MCF 10A (cell line): ENCODE measurements at regions not wholly inside any gene's neighbourhood (a gene's known extent, or its start where the extent isn't known, plus 50 kb on each side); places are given as distances from the start of the nearest gene placed in this dataset.

Experiments
- BruUV-seq: library from RNA; stranded (reverse); fragments of 400-500 nt; replicated peaks from 2 replicates; lab custom pipeline; 2021; lab: Mats Ljungman, UMichigan
- CTCF ChIA-PET: fragments of 300-600 bp; sonication (Branson Sonifier 250); formaldehyde crosslinking; extraction: SDS; loops from one replicate; lab custom pipeline; 2021; ENCODE audit warnings: antibody characterized with exemption, inconsistent platforms; lab: Yijun Ruan, JAX
- POLR2A ChIA-PET: fragments of 300-600, 350-650 bp; sonication (Branson Sonifier 250); formaldehyde crosslinking; extraction: SDS; loops from one replicate; lab custom pipeline; 2020; ENCODE audit warnings: antibody characterized with exemption, inconsistent platforms; lab: Yijun Ruan, JAX
- DNase-seq: peaks from one replicate; pipeline ENCODE4 v3.0.0-alpha.2; 2018; ENCODE audit not compliant: unreplicated experiment
- H3K27ac Mint-ChIP-seq: one replicate; pipeline ENCODE4 v1.8.0; 2022; ENCODE audit warnings: mild to moderate bottlenecking, low read depth, mixed read lengths; ENCODE audit not compliant: unreplicated experiment
- H3K27me3 Mint-ChIP-seq: one replicate; pipeline ENCODE4 v1.8.0; 2022; ENCODE audit warnings: mixed read lengths; ENCODE audit not compliant: insufficient read depth, unreplicated experiment
- H3K36me3 Mint-ChIP-seq: one replicate; pipeline ENCODE4 v1.8.0; 2022; ENCODE audit warnings: mild to moderate bottlenecking, moderate library complexity, mixed read lengths; ENCODE audit not compliant: insufficient read depth, unreplicated experiment
- H3K4me1 Mint-ChIP-seq: one replicate; pipeline ENCODE4 v1.8.0; 2022; ENCODE audit warnings: mixed read lengths; ENCODE audit not compliant: insufficient read depth, unreplicated experiment
- H3K4me3 Mint-ChIP-seq: one replicate; pipeline ENCODE4 v1.8.0; 2022; ENCODE audit warnings: mild to moderate bottlenecking, moderate library complexity, mixed read lengths; ENCODE audit not compliant: unreplicated experiment
- H3K9me3 Mint-ChIP-seq: one replicate; pipeline ENCODE4 v1.8.0; 2022; ENCODE audit warnings: mixed read lengths; ENCODE audit not compliant: unreplicated experiment
- CTCF ChIP-seq: fragments of 200-600 bp; IDR thresholded peaks from one replicate; pipeline ENCODE4 v1.8.0; 2022; ENCODE audit warnings: antibody characterized with exemption, mild to moderate bottlenecking; ENCODE audit not compliant: unreplicated experiment
- intact Hi-C: fragments of 100-400 bp; cut with micrococcal nuclease; formaldehyde crosslinking; loops from 2 replicates; pipeline ENCODE4 v1.14.1; 2022

- no peak for TF ChIP-seq CTCF
- H3K27ac Mint-ChIP-seq, result no peak overlapping the region
- DNase-seq, result no peak
- no peaks in the 10 kb centered on the region for H3K27me3 Mint-ChIP-seq
- no peaks in the 10 kb centered on the region for H3K4me1 Mint-ChIP-seq
- no TSS peak for BruUV-seq
- H3K4me3 Mint-ChIP-seq, result no peak overlapping the region
- peaks cover 7% of the 10 kb centered on the region for H3K9me3 Mint-ChIP-seq
- POLR2A ChIA-PET, result no interaction called here
- intact Hi-C loops, result no loop called here
- CTCF ChIA-PET, result no interaction called here
- no peaks in the 10 kb centered on the region for H3K36me3 Mint-ChIP-seq
These were observed 762.3 kb downstream of the TUSC7 start for GRCh38 chr3:117471831-117472230.

- H3K9me3 Mint-ChIP-seq, result peaks cover 7% of the 10 kb centered on the region
- no peaks in the 10 kb centered on the region for H3K27me3 Mint-ChIP-seq
- ChIA-PET POLR2A (no interaction called here), CTCF (interaction anchor here (0.7 to 1.0 kb wide), 4 partner anchors 12 to 1385 kb away, joined by 3 read pairs; no protein-coding TSS in a partner anchor)
- no peaks in the 10 kb centered on the region for H3K36me3 Mint-ChIP-seq
- no peak for TF ChIP-seq CTCF
- no TSS peak for BruUV-seq
- no peaks in the 10 kb centered on the region for H3K4me1 Mint-ChIP-seq
- intact Hi-C loops, result no loop called here
- no peak overlapping the region for H3K27ac Mint-ChIP-seq
- no peak overlapping the region for H3K4me3 Mint-ChIP-seq
- no peak for DNase-seq
These were observed 764.5 kb downstream of the TUSC7 start for GRCh38 chr3:117473981-117474538.

GRCh38 chr3:117476572-117476971, 767.0 kb downstream of the TUSC7 start:
- POLR2A ChIA-PET, result no interaction called here
- Mint-ChIP-seq H3K9me3 (peaks cover 7% of the 10 kb centered on the region), H3K4me1 (no peaks in the 10 kb centered on the region), H3K4me3 (no peak overlapping the region), H3K27me3 (no peaks in the 10 kb centered on the region), H3K27ac (no peak overlapping the region), H3K36me3 (no peaks in the 10 kb centered on the region)
- CTCF ChIA-PET, result interaction anchor here (1.2 kb wide), 1 partner anchor 458 kb away, joined by 3 read pairs; no protein-coding TSS in a partner anchor
- no TSS peak for BruUV-seq
- no peak for TF ChIP-seq CTCF
- intact Hi-C loops, result no loop called here
- no peak for DNase-seq

- POLR2A ChIA-PET, result no interaction called here
- DNase-seq, result no peak
- no peak for TF ChIP-seq CTCF
- Mint-ChIP-seq H3K27ac (no peak overlapping the region), H3K9me3 (peaks cover 7% of the 10 kb centered on the region), H3K4me3 (no peak overlapping the region), H3K4me1 (no peaks in the 10 kb centered on the region), H3K27me3 (no peaks in the 10 kb centered on the region), H3K36me3 (no peaks in the 10 kb centered on the region)
- intact Hi-C loops, result no loop called here
- CTCF ChIA-PET, result interaction anchor here (0.6 to 1.2 kb wide), 3 partner anchors 38 to 627 kb away, joined by 3 read pairs; no protein-coding TSS in a partner anchor
- no TSS peak for BruUV-seq
These were observed 767.7 kb downstream of the TUSC7 start for GRCh38 chr3:117477214-117477755.
